ENCODE measurements at regions not wholly inside any gene's neighbourhood (a gene's known extent, or its start where the extent isn't known, plus 50 kb on each side); places are given as distances from the start of the nearest gene placed in this dataset.

DNA sequence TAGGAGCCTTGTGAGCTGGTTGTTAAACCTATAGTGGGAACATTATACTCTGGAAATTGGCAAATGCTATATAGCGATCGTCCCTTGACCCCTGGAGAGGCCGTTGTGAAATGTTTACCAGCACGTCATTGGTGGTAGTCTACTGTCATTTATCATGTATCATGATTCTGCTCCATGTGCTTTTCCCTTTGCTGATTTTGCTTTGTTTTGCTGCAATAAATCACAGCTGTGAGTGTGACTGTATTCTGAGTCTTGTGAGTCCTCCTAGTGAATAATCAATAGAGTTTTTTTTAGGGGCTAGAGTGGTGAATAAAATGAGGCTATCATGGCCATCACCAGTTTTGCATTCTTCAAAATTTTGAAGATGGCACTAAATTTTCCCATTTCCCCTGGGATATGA, 189.1 kb downstream of the HRH4 start:
- Histone ChIP-seq H2BK120ac (replicated peaks; ENCODE audit: low read depth, low read length) (no peak overlapping the region), H4K8ac (ENCODE audit: extremely low read depth, insufficient read depth, low read length) (no peak overlapping the region), H3K23me2 (ENCODE audit: low read depth, low read length) (no peaks in the 10 kb centered on the region), H3K36me3 (ENCODE audit: control insufficient read depth in 2 of 4, insufficient read depth in 4 of 4, low read length in 3 of 4) (no peaks in the 10 kb centered on the region), H3K27ac (ENCODE audit: low read depth, low read length) (no peak overlapping the region), H3K56ac (replicated peaks; ENCODE audit: insufficient read length, low read depth, low read length) (no peak overlapping the region), H2AK5ac (ENCODE audit: low read depth, low read length) (no peak overlapping the region), H3K18ac (ENCODE audit: extremely low read depth, low read length) (no peak overlapping the region), H3K4me2 (ENCODE audit: insufficient read depth in 1 of 2, low read depth in 2 of 2, low read length in 2 of 2) (no peak overlapping the region), H3K4me1 (replicated peaks in 1 of 4; ENCODE audit: control insufficient read depth in 3 of 4, insufficient read depth in 4 of 4, low read length in 3 of 4) (no peaks in the 10 kb centered on the region), H3K4me3 (ENCODE audit: extremely low read depth in 1 of 4, insufficient read depth in 2 of 4, low read depth in 3 of 4, low read length in 4 of 4) (no peak overlapping the region), H3K23ac (ENCODE audit: insufficient read length) (no peak overlapping the region), H2BK20ac (ENCODE audit: low read length) (no peak overlapping the region), H4K20me1 (replicated peaks in 1 of 2; ENCODE audit: control insufficient read depth in 1 of 2, insufficient read depth in 2 of 2, low read length in 2 of 2) (no peaks in the 10 kb centered on the region), H3K27me3 (replicated peaks in 1 of 4; ENCODE audit: control insufficient read depth in 3 of 4, extremely low read depth in 1 of 4, insufficient read depth in 3 of 4, low read length in 3 of 4) (no peaks in the 10 kb centered on the region), H2BK5ac (ENCODE audit: low read depth, low read length) (no peak overlapping the region), H3K4ac (replicated peaks; ENCODE audit: insufficient read length, low read depth, low read length) (no peak overlapping the region), H3K79me2 (ENCODE audit: control insufficient read depth in 1 of 2, insufficient read depth in 2 of 2, low read length in 2 of 2) (no peaks in the 10 kb centered on the region), H3K9ac (replicated peaks in 1 of 4; ENCODE audit: extremely low read depth in 1 of 4, low read depth in 3 of 4, low read length in 3 of 4) (no peak overlapping the region), H3K14ac (ENCODE audit: insufficient read length) (no peak overlapping the region), H4K5ac (ENCODE audit: insufficient read length, low read depth, low read length) (no peak overlapping the region), H3K79me1 (ENCODE audit: low read depth, low read length) (no peaks in the 10 kb centered on the region), H2BK12ac (ENCODE audit: low read depth, low read length) (no peak overlapping the region), H4K91ac (replicated peaks; ENCODE audit: insufficient read length, low read length) (no peak overlapping the region), H3K9me3 (ENCODE audit: insufficient read depth in 2 of 2, low read depth in 1 of 2, low read length in 1 of 2) (peaks cover 0 to 2% of the 10 kb centered on the region in 2 experiments; a peak in 1 of 4 replicates), H2BK15ac (ENCODE audit: low read length) (no peak overlapping the region), H2AFZ (ENCODE audit: low read length) (no peak overlapping the region)
- CTCF ChIA-PET (ENCODE audit: partially characterized antibody): no interaction called here
- DNase-seq (ENCODE audit: low read depth in 1 of 2, low spot score in 2 of 2) (no peak), FAIRE-seq (no peak)
- POLR2A ChIA-PET (ENCODE audit: partially characterized antibody): no interaction called here
- WGBS, 2 experiments (ENCODE audit: extremely low coverage in 1 of 2, insufficient coverage in 1 of 2, insufficient read length in 1 of 2, insufficient replicate concordance in 2 of 2, low coverage in 1 of 2, low lambda C conversion rate in 2 of 2, missing lambda C conversion rate in 1 of 2): 97% methylated on average over 4 of the region's 4 CpGs; no CpG with 5 or more reads in 1 of the 2 experiments
- TF ChIP-seq KDM1A (IDR thresholded peaks at IDR 0.05; ENCODE audit: borderline replicate concordance, low read length): no peak
- TF ChIP-seq CTCF (IDR thresholded peaks at IDR 0.05; ENCODE audit: control extremely low read depth in 1 of 3, insufficient read depth in 1 of 3, low read depth in 1 of 3, low read length in 3 of 3): no peak
- no peak for TF ChIP-seq ZNF274 (IDR thresholded peaks at IDR 0.05; ENCODE audit: borderline replicate concordance, extremely low read depth, low read length)
- no peak for TF ChIP-seq SUZ12 (IDR thresholded peaks at IDR 0.05; ENCODE audit: low read length)
- no peak for TF ChIP-seq HDAC6 (IDR thresholded peaks at IDR 0.05; ENCODE audit: low read depth, low read length)
- no peak for TF ChIP-seq KDM4A (IDR thresholded peaks at IDR 0.05; ENCODE audit: low read depth, low read length, severe bottlenecking)
- no peak for TF ChIP-seq MAFK (IDR thresholded peaks at IDR 0.05; ENCODE audit: low read depth, low read length)
- TF ChIP-seq CBX5 (IDR thresholded peaks at IDR 0.05; ENCODE audit: low read depth, low read length): no peak
- TF ChIP-seq TEAD4 (IDR thresholded peaks at IDR 0.05; ENCODE audit: low read depth, low read length): no peak
- no peak for TF ChIP-seq GTF2F1 (IDR thresholded peaks at IDR 0.05; ENCODE audit: borderline replicate concordance, low read depth, low read length)
- no peak for TF ChIP-seq EGR1 (IDR thresholded peaks at IDR 0.05; ENCODE audit: borderline replicate concordance, low read depth, low read length)
- no peak for TF ChIP-seq EP300 (IDR thresholded peaks at IDR 0.05; ENCODE audit: borderline replicate concordance in 1 of 2, low read depth in 2 of 2, low read length in 2 of 2)
- TF ChIP-seq TCF12 (IDR thresholded peaks at IDR 0.05; ENCODE audit: low read depth, low read length): no peak
